SK-N-MC (cell line): ENCODE measurements at regions not wholly inside any gene's neighbourhood (a gene's known extent, or its start where the extent isn't known, plus 50 kb on each side); places are given as distances from the start of the nearest gene placed in this dataset.

ENCODE experiments used
- EZH2 ChIP-seq: fragments of 200-600 bp; sonication (generic); IDR thresholded peaks from one replicate; pipeline ENCODE4 v1.6.1; 2017; ENCODE audit warnings: antibody characterized with exemption
- POLR2AphosphoS5 ChIP-seq: IDR thresholded peaks from 2 replicates; pipeline ENCODE4 v1.6.1; 2012; ENCODE audit warnings: mild to moderate bottlenecking, low read depth, low read length, borderline replicate concordance

DNA sequence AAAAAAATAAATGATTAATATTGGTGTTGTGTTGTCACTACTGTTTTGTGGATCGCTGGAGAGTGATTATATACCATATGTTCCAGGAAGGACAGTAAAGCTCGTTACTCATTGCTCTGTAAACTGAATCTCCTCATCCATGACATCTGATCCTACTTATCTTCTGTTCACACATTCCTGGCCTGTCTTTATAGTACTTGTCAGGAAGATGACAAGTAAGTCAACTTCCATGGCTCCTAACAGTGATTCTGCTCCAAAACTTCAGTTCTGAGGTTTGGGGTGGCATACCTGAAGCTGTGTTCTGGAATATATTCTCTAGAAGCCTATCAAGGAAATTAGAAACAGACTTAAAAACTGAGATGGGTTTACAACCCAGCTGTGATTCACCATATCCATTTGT, 288.9 kb downstream of the ZBBX start:
- no peak for TF ChIP-seq EZH2
- no peak for TF ChIP-seq POLR2AphosphoS5
